Embryonic facial prominence (tissue), 1 donor: ENCODE measurements at regions not wholly inside any gene's neighbourhood (a gene's known extent, or its start where the extent isn't known, plus 50 kb on each side); places are given as distances from the start of the nearest gene placed in this dataset.

Experiments used
- DNase-seq: peaks from one replicate; pipeline ENCODE4 v3.0.0-alpha.2; 2016; ENCODE audit errors: extremely low spot score

DNA sequence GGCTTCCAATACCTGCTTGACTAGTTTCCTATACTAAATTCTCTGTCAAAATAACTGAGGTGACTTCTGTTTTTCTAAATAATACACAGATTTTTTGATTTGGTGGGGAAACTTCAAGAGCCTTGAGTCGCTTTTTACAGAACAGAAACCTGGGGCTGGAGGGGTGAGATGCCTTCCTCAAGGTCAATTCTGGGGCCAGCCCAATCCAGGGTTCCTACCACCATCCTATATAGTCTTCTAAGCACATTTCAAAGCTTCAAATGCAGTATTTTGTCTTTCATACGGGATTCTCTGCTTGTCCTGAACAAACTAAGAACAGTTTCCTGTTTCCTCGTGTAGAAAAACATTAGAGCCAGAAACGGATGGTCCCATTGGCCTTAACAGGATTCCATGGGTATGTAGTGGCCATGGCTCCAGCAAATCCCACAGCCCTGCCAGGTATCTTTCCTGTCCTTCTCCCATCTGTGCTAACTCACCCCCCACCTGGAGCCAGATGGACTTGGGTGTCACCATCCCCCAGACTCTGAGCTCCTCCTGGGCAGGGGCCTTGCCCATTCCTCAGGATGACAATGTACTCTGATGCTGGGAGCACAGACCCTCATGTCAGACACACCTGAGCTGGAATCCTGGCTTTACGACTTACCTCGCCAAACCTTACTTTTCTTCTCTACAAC, 146.9 kb downstream of the KLF13 start:
- DNase-seq, result no peak

DNA sequence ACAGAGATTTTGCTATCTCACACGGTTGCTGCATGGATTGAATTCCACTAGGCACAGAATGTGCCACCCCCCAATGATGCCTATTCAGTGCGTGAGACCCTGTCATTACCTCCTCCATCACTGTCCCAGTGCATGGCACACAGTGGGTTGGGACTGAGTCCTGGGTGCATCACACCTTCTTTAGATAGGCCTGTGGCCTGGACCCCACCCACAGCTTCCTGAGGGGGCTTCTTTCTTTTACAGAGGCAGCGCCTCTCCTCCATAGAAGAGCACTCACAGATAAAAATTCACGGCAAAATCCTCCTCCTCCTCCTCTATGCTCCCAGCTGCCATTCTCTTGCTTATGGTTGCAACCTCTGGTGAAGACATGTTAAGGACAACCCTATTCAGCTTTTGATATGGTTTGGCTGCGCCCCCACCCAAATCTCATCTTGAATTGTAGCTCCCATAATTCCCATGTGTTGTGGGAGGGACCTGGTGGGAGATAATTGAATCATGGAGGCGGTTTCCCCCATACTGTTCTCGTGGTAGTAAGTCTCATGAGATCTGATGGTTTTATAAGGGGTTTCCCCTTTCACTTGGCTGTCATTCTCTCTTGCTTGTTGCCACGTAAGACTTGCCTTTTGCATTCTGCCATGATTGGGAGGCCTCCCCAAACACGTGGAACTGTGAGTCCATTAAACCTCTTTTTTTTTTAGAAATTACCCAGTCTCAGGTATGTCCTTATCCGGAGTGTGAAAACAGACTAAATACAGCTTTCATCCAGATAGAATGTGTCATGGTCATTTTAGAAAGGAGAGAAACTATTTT, 147.6 kb downstream of the KLF13 start:
- no peak for DNase-seq

GRCh38 chr15:31476236-31476810, 149.7 kb downstream of the KLF13 start:
- no peak for DNase-seq

DNA sequence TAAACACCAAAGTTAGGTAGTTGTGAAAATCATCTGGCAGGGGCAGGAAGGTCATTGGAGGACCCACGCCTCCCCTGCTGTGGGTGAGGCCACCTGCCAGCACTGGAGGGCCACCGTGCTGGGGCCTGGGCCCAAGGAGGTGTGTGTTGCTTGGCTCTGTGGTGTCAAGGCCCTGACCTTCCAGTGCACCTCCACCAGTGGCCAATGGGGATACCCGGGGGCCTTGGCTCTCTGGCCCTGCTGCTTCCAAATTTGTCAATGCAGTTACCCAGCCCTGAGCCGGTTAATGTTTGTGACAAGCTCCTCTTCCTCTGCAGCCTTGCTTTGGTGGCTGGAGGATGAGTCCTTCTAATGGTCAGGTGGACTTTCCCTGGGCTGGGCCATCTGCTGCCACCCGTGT, 150.2 kb downstream of the KLF13 start:
- no peak for DNase-seq

DNA sequence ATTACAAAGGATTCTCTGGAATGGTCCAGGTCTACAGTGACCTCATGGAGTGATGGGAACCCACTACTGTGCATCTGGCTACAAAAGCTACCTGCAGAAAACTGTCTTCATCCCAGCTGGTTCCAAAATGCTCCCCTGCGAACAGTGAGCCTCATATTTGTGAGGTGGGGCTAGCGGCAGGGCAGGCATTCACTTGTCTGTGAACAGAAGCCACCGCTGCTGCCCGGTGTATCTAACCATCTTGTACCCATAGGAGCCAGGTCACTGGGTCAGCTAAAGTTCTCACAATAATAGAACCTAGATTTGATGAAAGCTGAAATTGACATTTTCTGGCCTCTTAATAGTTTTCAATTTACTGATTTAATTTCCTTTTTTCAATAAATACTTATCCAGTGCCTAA, 150.7 kb downstream of the KLF13 start:
- no peak for DNase-seq

DNA sequence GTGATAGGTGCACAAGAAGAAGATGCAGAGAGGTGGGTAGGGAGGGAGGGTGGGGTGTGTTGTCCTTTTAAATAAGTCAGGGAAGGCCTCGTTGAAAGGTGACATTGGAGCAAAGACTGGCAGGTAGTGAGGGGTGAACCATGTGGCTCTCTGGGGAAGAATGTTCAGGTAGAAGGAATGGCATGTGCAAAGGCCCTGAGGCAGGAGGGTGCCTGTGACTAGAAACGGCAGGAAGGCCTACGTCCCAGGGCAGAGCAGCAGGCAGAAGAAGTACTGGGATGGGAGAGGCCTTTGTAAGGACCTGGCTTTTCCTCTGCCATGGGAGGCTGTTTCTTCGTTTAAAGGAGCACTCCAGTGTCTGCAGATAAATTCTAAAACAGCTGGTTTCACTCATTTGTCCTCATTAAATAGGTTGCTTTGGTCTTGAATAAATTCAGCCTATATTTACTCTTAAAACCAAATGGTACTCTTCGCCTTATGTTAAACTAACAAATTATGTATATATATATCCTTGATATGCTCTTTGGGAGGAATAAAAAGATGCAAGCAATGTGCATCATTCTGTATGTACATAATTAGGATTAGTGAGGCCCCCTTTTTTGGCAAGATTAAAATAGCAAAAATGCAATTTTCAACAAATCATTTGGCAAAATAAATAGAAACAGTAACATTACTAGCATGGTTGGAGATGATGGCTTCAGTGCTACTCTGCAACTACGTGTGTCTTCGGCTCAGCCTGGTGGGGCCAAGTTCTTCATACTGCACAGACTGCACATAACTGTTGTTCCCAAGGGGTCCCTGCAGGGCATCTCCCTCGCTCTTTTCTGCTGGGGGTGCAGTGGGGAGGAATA, 151.4 kb downstream of the KLF13 start:
- no peak for DNase-seq

- DNase-seq, result no peak
These were observed 152.1 kb downstream of the KLF13 start for GRCh38 chr15:31478702-31479221.

GRCh38 chr15:31480356-31481025, 153.9 kb downstream of the KLF13 start:
- DNase-seq, result no peak

GRCh38 chr15:31481142-31481541, 154.5 kb downstream of the KLF13 start:
- no peak for DNase-seq

GRCh38 chr15:31482122-31482922, 155.7 kb downstream of the KLF13 start:
- DNase-seq, result no peak

DNA sequence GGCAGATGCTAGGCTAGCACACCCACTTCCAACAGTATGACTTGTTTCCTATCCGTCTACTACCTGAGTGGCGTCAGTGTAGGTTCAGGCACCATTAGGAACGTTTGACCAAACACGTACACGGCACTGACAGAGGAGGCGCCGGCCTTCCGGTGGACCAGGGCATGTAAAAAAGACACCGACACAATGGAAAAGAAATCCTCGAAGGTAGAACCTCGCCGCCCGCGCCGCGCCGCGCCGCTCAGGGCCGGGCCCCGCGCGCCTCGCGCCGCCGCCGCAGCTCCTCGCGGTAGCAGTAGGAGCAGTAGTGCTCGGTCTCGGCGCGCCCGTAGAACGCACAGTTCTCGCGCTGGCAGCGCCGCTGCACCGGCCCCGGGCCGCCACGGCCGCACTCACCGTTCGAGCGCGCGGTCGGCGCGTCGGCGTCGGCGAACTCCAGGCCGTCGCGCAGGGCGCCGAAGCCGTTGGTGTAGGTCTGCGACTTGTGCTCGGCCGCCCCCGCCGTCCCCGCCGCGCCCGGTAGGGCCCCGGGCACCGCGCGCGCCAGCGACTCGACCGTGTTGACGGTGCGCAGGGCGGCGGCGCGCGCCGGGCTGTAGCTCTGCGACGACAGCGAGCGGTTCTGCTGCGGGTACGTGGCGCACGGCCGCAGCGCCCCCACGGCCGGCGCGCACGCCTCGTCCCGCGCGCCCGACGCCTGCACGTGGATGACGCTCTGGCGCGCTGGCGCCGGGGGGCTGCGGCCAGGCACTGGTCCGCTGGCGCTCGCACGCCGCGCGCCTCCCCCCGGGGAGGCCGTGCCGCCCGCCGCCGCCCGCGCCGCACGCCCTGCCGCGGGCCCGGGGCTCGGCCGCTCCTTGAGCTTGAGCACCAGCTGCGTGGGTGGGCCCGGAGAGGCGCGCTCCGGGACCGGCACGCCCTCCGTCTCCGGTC, 156.7 kb downstream of the KLF13 start:
- no peak for DNase-seq

GRCh38 chr15:31483986-31484951, 157.6 kb downstream of the KLF13 start:
- no peak for DNase-seq

DNA sequence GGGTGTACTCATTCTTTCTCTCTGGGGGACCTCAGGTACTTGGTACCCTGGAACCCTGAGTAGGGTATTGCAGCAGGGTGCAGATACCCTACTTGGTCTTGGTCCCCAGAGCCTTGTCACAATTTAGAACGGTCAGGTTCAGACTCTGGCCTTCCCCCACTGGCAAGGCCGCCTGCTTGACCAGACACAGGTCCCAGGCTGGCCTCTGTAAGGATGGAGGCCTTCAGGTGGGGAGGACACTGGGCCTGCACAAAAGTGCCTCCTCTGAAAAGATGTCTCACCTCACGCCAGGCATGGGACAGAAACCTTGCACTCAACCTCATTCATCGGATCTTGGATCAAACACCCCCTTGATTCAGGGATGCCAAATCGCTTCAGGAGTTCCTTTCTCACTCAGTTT, 158.4 kb downstream of the KLF13 start:
- DNase-seq, result no peak

- no peak for DNase-seq
These were observed 158.8 kb downstream of the KLF13 start for GRCh38 chr15:31485431-31485830.

GRCh38 chr15:31485911-31486461, 159.4 kb downstream of the KLF13 start:
- no peak for DNase-seq

- no peak for DNase-seq
These were observed 159.9 kb downstream of the KLF13 start for GRCh38 chr15:31486506-31486905.

- no peak for DNase-seq
These were observed 160.5 kb downstream of the KLF13 start for GRCh38 chr15:31486906-31487695.
